Panc1 (cell line): ENCODE measurements at regions not wholly inside any gene's neighbourhood (a gene's known extent, or its start where the extent isn't known, plus 50 kb on each side); places are given as distances from the start of the nearest gene placed in this dataset.
A peak's percentile ranks its signal among the peaks of the same experiment; 100 is the strongest.

ENCODE experiments used
- ATAC-seq: fragments of 200-7000 bp; cut with Tn5 transposase; 2 replicates; pipeline ENCODE4 v1.9.1; 2020; ENCODE audit warnings: mild to moderate bottlenecking, moderate library complexity
- BruUV-seq: library from RNA; stranded (reverse); fragments of 400-500 nt; replicated peaks from 2 replicates; lab custom pipeline; 2021; lab: Mats Ljungman, UMichigan
- CTCF ChIA-PET: fragments of 300-600 bp; sonication (Branson Sonifier 250); formaldehyde crosslinking; loops from one replicate; lab custom pipeline; 2022; ENCODE audit warnings: antibody characterized with exemption; lab: Charles Lee
- POLR2A ChIA-PET: fragments of 300-600 bp; sonication (Branson Sonifier 250); formaldehyde crosslinking; loops from one replicate; lab custom pipeline; 2022; ENCODE audit warnings: antibody characterized with exemption; lab: Charles Lee
- DNase-seq: peaks from one replicate; pipeline ENCODE4 v3.0.0-alpha.2; 2010; ENCODE audit warnings: low read depth, low spot score
- H3K27ac ChIP-seq: 2 replicates; pipeline ENCODE4 v1.5.1; 2011; ENCODE audit warnings: mild to moderate bottlenecking, low read length, inconsistent platforms
- H3K27me3 ChIP-seq: fragments of 200-500 bp; sonication (Bioruptor generic); 2 replicates; pipeline ENCODE4 v1.6.0; 2014; ENCODE audit warnings: low read length, inconsistent platforms; ENCODE audit not compliant: control insufficient read depth, insufficient read depth
- H3K36me3 ChIP-seq: fragments of 200-500 bp; sonication (Bioruptor generic); 2 replicates; pipeline ENCODE4 v1.5.1; 2014; ENCODE audit warnings: inconsistent platforms, mild to moderate bottlenecking, low read length, moderate library complexity; ENCODE audit not compliant: control insufficient read depth, insufficient read depth
- H3K4me1 ChIP-seq: 2 replicates; pipeline ENCODE4 v1.5.1; 2011; ENCODE audit warnings: inconsistent platforms, mild to moderate bottlenecking, low read length, moderate library complexity; ENCODE audit not compliant: control insufficient read depth, insufficient read depth
- H3K4me3 ChIP-seq, 2 experiments: 2 replicates each; pipeline ENCODE4 v1.5.1; 2011 to 2012; ENCODE audit warnings: low read depth in 2 of 2, low read length in 2 of 2, mild to moderate bottlenecking in 2 of 2, inconsistent platforms in 1 of 2, moderate library complexity in 1 of 2
- H3K9me3 ChIP-seq: fragments of 200-500 bp; sonication (Bioruptor generic); 2 replicates; pipeline ENCODE4 v1.5.1; 2014; ENCODE audit warnings: low read depth, mild to moderate bottlenecking, inconsistent platforms, low read length, moderate library complexity; ENCODE audit not compliant: control insufficient read depth, insufficient read depth
- CTCF ChIP-seq: fragments of 450-650 bp; IDR thresholded peaks from 2 replicates; pipeline ENCODE4 v1.5.1; 2017; ENCODE audit warnings: mild to moderate bottlenecking
- POLR2AphosphoS5 ChIP-seq: IDR thresholded peaks from 2 replicates; pipeline ENCODE4 v1.6.1; 2012; ENCODE audit warnings: mild to moderate bottlenecking, low read depth, low read length, moderate library complexity
- SIN3A ChIP-seq: IDR thresholded peaks from 2 replicates; pipeline ENCODE4 v1.6.1; 2012; ENCODE audit warnings: low read depth, mild to moderate bottlenecking, low read length, moderate library complexity, borderline replicate concordance; ENCODE audit not compliant: insufficient read depth
- TCF7L2 ChIP-seq: IDR thresholded peaks from 2 replicates; pipeline ENCODE4 v1.6.1; 2011; ENCODE audit warnings: mild to moderate bottlenecking, low read depth, low read length, inconsistent platforms
- in situ Hi-C: cut with HindIII; loops from 2 replicates; pipeline ENCODE4 v1.10.0; 2016; ENCODE audit warnings: low sequenced_read_pairs, low pct_unique_long_range_greater_than_20kb
- intact Hi-C: fragments of 100-400 bp; cut with micrococcal nuclease; formaldehyde crosslinking; loops from one replicate; pipeline ENCODE4 v1.10.0; 2022; ENCODE audit not compliant: unreplicated experiment
- TF ChIP-seq, protein P1 (sequence below), 2 experiments: IDR thresholded peaks; 2 replicates each; pipeline ENCODE4 v1.6.1; 2011 to 2012; ENCODE audit warnings: low read depth in 2 of 2, control low read depth in 1 of 2, low read length in 1 of 2, mild to moderate bottlenecking in 1 of 2, moderate library complexity in 1 of 2; ENCODE audit not compliant: insufficient read depth in 1 of 2

DNA sequence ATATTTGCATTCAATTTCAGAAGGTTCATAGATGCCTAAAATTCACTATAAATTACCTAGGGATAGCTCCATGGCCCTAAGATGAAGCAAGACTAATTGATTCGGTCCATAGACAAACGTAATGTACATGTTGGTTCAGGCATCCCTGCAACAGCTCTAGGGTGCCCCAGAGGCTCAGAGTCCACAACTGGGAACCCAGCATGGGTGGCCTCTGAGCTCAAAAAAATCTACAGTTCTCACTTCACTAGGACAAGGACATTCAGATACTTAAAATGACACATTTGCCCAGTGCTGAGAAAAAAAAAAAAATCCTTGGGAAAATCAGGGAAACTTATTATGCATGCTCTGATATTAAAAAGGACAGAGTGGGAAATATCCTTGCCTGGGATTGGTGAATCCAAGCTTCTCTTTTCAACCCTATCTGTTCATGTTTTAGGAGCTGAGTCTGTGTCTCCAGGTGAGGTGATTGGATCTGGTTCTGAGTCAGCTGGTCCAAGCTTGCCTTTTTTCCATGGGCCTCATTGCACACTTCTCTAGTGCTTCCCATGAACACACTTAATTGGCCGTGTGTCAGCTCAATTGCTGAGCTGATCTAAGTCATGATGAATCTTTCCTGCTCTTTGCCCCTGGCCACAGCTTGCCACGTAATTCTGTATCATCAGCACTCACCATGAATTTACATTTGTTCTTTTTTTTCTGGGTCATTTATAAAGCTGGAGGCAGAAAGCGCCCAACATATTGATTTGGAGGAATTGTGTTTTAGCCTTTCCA lies 116.3 kb upstream of the RCN1 start:
- Histone ChIP-seq H3K4me1 (no peaks in the 10 kb centered on the region), H3K4me3 (no peak overlapping the region), H3K27me3 (peaks cover 4% of the 10 kb centered on the region; the same call in 1 of the 2 replicates), H3K9me3 (no peaks in the 10 kb centered on the region), H3K36me3 (no peaks in the 10 kb centered on the region), H3K27ac (no peak overlapping the region)
- DNase-seq (peak; percentile 45), ATAC-seq (peak; percentile 65; the same call in 1 of the 2 replicates)
- ChIA-PET CTCF (no interaction called here), POLR2A (no interaction called here)
- intact Hi-C loops (no loop called here), in situ Hi-C loops (no loop called here)
- TF ChIP-seq TCF7L2 (no peak), CTCF (no peak), SIN3A (no peak), POLR2AphosphoS5 (no peak)
- TF ChIP-seq, protein P1, sequence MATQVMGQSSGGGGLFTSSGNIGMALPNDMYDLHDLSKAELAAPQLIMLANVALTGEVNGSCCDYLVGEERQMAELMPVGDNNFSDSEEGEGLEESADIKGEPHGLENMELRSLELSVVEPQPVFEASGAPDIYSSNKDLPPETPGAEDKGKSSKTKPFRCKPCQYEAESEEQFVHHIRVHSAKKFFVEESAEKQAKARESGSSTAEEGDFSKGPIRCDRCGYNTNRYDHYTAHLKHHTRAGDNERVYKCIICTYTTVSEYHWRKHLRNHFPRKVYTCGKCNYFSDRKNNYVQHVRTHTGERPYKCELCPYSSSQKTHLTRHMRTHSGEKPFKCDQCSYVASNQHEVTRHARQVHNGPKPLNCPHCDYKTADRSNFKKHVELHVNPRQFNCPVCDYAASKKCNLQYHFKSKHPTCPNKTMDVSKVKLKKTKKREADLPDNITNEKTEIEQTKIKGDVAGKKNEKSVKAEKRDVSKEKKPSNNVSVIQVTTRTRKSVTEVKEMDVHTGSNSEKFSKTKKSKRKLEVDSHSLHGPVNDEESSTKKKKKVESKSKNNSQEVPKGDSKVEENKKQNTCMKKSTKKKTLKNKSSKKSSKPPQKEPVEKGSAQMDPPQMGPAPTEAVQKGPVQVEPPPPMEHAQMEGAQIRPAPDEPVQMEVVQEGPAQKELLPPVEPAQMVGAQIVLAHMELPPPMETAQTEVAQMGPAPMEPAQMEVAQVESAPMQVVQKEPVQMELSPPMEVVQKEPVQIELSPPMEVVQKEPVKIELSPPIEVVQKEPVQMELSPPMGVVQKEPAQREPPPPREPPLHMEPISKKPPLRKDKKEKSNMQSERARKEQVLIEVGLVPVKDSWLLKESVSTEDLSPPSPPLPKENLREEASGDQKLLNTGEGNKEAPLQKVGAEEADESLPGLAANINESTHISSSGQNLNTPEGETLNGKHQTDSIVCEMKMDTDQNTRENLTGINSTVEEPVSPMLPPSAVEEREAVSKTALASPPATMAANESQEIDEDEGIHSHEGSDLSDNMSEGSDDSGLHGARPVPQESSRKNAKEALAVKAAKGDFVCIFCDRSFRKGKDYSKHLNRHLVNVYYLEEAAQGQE (IDR thresholded peaks at IDR 0.05; ENCODE audit: insufficient read depth in 1 of 2, low read depth in 2 of 2, low read length in 1 of 2) = no peak
- no TSS peak for BruUV-seq

- H3K9me3 ChIP-seq = no peaks in the 10 kb centered on the region
- no peaks in the 10 kb centered on the region for H3K4me1 ChIP-seq
- no peak overlapping the region for H3K27ac ChIP-seq
- TF ChIP-seq POLR2AphosphoS5 (no peak), SIN3A (no peak), TCF7L2 (no peak), CTCF (no peak)
- TF ChIP-seq, protein P1 (IDR thresholded peaks at IDR 0.05; ENCODE audit: insufficient read depth in 1 of 2, low read depth in 2 of 2, low read length in 1 of 2) = no peak
- H3K36me3 ChIP-seq = no peaks in the 10 kb centered on the region
- CTCF ChIA-PET = no interaction called here
- in situ Hi-C loops (no loop called here), intact Hi-C loops (no loop called here)
- DNase-seq (no peak), ATAC-seq (no peak)
- H3K27me3 ChIP-seq = peaks cover 2% of the 10 kb centered on the region; the same call in 1 of the 2 replicates
- H3K4me3 ChIP-seq = no peak overlapping the region
- POLR2A ChIA-PET = no interaction called here
- BruUV-seq = no TSS peak
Observed at GRCh38 chr11:31973172-31973571, 117.7 kb upstream of the RCN1 start.
